HCT116 (cell line): ENCODE measurements at regions not wholly inside any gene's neighbourhood (a gene's known extent, or its start where the extent isn't known, plus 50 kb on each side); places are given as distances from the start of the nearest gene placed in this dataset.
A peak's percentile ranks its signal among the peaks of the same experiment; 100 is the strongest.

Source experiments
- ATAC-seq: fragments of 200-7000 bp; cut with Tn5 transposase; 2 replicates; pipeline ENCODE4 v1.9.1; 2020; ENCODE audit warnings: mild to moderate bottlenecking, moderate library complexity
- BruUV-seq: library from RNA; stranded (reverse); fragments of 400-500 nt; replicated peaks from 2 replicates; lab custom pipeline; 2021; lab: Mats Ljungman, UMichigan
- CTCF ChIA-PET: fragments of 300-600 bp; sonication (Branson Sonifier 250); formaldehyde crosslinking; loops from one replicate; lab custom pipeline; 2021; ENCODE audit warnings: antibody characterized with exemption; lab: Charles Lee
- POLR2A ChIA-PET: fragments of 300-600, 350-600 bp; sonication (Branson Sonifier 250); formaldehyde crosslinking; loops from one replicate; lab custom pipeline; 2021; ENCODE audit warnings: antibody characterized with exemption; lab: Charles Lee
- RAD21 ChIA-PET, 2 experiments: fragments of 300-600 bp; sonication (Branson Sonifier 250); formaldehyde crosslinking; loops; one replicate each; lab custom pipeline; 2023; ENCODE audit warnings: low total read pairs in 2 of 2; ENCODE audit not compliant: uncharacterized antibody in 2 of 2, unreplicated experiment in 2 of 2, low non-redundant PET in 1 of 2; lab: Charles Lee
- DNase-seq: peaks from one replicate; pipeline ENCODE4 v3.0.0-alpha.2; 2010; ENCODE audit warnings: low read depth, low spot score
- H2AFZ ChIP-seq: fragments of 200-600 bp; shearing (Covaris generic), sonication (generic); 2 replicates; pipeline ENCODE4 v1.6.1; 2017; ENCODE audit warnings: low read depth, mixed run types, mixed read lengths, antibody characterized with exemption, low read length; ENCODE audit not compliant: poor library complexity, severe bottlenecking
- H3K27ac ChIP-seq: 2 replicates; pipeline ENCODE4 v1.5.1; 2012; ENCODE audit warnings: low read depth, low read length
- H3K27me3 ChIP-seq: fragments of 200-600 bp; sonication (generic); 2 replicates; pipeline ENCODE4 v1.6.1; 2016; ENCODE audit warnings: mixed run types, low read length, mixed read lengths; ENCODE audit not compliant: insufficient read depth
- H3K36me3 ChIP-seq, 2 experiments: fragments of 200-500 bp in 1 of 2; fragments of 200-600 bp in 1 of 2; sonication (Bioruptor generic) in 1 of 2; sonication (generic) in 1 of 2; 2 replicates each; pipeline versions ENCODE4 v1.5.1 to v1.6.1; 2014 to 2016; ENCODE audit warnings: low read length in 2 of 2, inconsistent platforms in 1 of 2, mixed read lengths in 1 of 2, mixed run types in 1 of 2; ENCODE audit not compliant: insufficient read depth in 2 of 2, control insufficient read depth in 1 of 2
- H3K4me1 ChIP-seq, 2 experiments: fragments of 200-600 bp in 1 of 2; sonication (generic) in 1 of 2; 2 replicates each; pipeline versions ENCODE4 v1.5.1 to v1.6.1; 2012 to 2017; ENCODE audit warnings: low read length in 2 of 2, inconsistent platforms in 1 of 2, mild to moderate bottlenecking in 1 of 2, mixed read lengths in 1 of 2, mixed run types in 1 of 2, moderate library complexity in 1 of 2; ENCODE audit not compliant: insufficient read depth in 2 of 2, control insufficient read depth in 1 of 2
- H3K4me2 ChIP-seq: fragments of 200-600 bp; sonication (generic); 2 replicates; pipeline ENCODE4 v1.6.1; 2017; ENCODE audit warnings: mixed run types, low read length, mixed read lengths
- H3K4me3 ChIP-seq, 2 experiments: fragments of 200-600 bp in 1 of 2; sonication (generic) in 1 of 2; replicated peaks in 1 of 2; 2 replicates each; pipeline ENCODE4 v1.5.1; 2011 to 2016; ENCODE audit warnings: low read length in 2 of 2, control low read depth in 1 of 2, low read depth in 1 of 2, mild to moderate bottlenecking in 1 of 2, mixed read lengths in 1 of 2, mixed run types in 1 of 2
- H3K79me2 ChIP-seq: fragments of 200-600 bp; sonication (generic); 2 replicates; pipeline ENCODE4 v1.6.1; 2017; ENCODE audit warnings: mild to moderate bottlenecking, mixed run types, low read length, moderate library complexity, mixed read lengths; ENCODE audit not compliant: insufficient read depth
- H3K9ac ChIP-seq: fragments of 200-600 bp; sonication (generic); 2 replicates; pipeline ENCODE4 v1.6.1; 2016; ENCODE audit warnings: low read length, mixed read lengths
- H3K9me2 ChIP-seq: fragments of 200-600 bp; sonication (generic), shearing (Covaris generic); 2 replicates; pipeline ENCODE4 v1.6.1; 2017; ENCODE audit warnings: mixed run types, mild to moderate bottlenecking, moderate library complexity; ENCODE audit not compliant: insufficient read depth
- H3K9me3 ChIP-seq, 2 experiments: fragments of 200-500 bp in 1 of 2; fragments of 200-600 bp in 1 of 2; sonication (Bioruptor generic) in 1 of 2; sonication (generic) in 1 of 2; 2 replicates each; pipeline ENCODE4 v1.6.1; 2014 to 2017; ENCODE audit warnings: low read length in 2 of 2, mixed read lengths in 2 of 2, inconsistent platforms in 1 of 2, low read depth in 1 of 2, mild to moderate bottlenecking in 1 of 2, mixed run types in 1 of 2, moderate library complexity in 1 of 2; ENCODE audit not compliant: control insufficient read depth in 1 of 2, insufficient read depth in 1 of 2
- H4K20me1 ChIP-seq: fragments of 200-600 bp; sonication (generic), shearing (Covaris generic); 2 replicates; pipeline ENCODE4 v1.6.1; 2017; ENCODE audit warnings: mixed run types, mild to moderate bottlenecking, moderate library complexity; ENCODE audit not compliant: insufficient read depth
- CEBPB ChIP-seq: IDR thresholded peaks from 2 replicates; pipeline ENCODE4 v1.6.1; 2012; ENCODE audit warnings: low read depth
- EGR1 ChIP-seq: IDR thresholded peaks from 2 replicates; pipeline ENCODE4 v1.6.1; 2012; ENCODE audit warnings: low read depth
- ELF1 ChIP-seq: IDR thresholded peaks from 2 replicates; pipeline ENCODE4 v1.6.1; 2012; ENCODE audit warnings: low read depth, borderline replicate concordance
- EZH2 ChIP-seq: fragments of 200-600 bp; sonication (generic); IDR thresholded peaks from 2 replicates; pipeline ENCODE4 v1.6.1; 2017; ENCODE audit warnings: antibody characterized with exemption, mixed run types
- EZH2phosphoT487 ChIP-seq: fragments of 200-600 bp; IDR thresholded peaks from 2 replicates; pipeline ENCODE4 v1.6.1; 2018; ENCODE audit warnings: antibody characterized with exemption, borderline replicate concordance
- FOSL1 ChIP-seq: IDR thresholded peaks from 2 replicates; pipeline ENCODE4 v1.6.1; 2012; ENCODE audit warnings: low read depth
- JUND ChIP-seq: IDR thresholded peaks from 2 replicates; pipeline ENCODE4 v1.6.1; 2012
- RAD21 ChIP-seq: IDR thresholded peaks from 2 replicates; pipeline ENCODE4 v1.6.1; 2012; ENCODE audit warnings: low read depth, mild to moderate bottlenecking
- SIN3A ChIP-seq: IDR thresholded peaks from 2 replicates; pipeline ENCODE4 v1.6.1; 2012; ENCODE audit warnings: low read depth
- SP1 ChIP-seq: IDR thresholded peaks from 2 replicates; pipeline ENCODE4 v1.6.1; 2012; ENCODE audit warnings: low read depth
- SRF ChIP-seq: IDR thresholded peaks from 2 replicates; pipeline ENCODE4 v1.6.1; 2012; ENCODE audit warnings: low read depth
- TCF7L2 ChIP-seq: IDR thresholded peaks from 2 replicates; pipeline ENCODE4 v1.7.0; 2011; ENCODE audit warnings: borderline replicate concordance, inconsistent platforms; ENCODE audit not compliant: insufficient read depth, insufficient read length; ENCODE audit errors: extremely low read depth
- intact Hi-C: fragments of 100-400 bp; cut with micrococcal nuclease; formaldehyde crosslinking; loops from 2 replicates; pipeline ENCODE4 v1.10.0; 2022

DNA sequence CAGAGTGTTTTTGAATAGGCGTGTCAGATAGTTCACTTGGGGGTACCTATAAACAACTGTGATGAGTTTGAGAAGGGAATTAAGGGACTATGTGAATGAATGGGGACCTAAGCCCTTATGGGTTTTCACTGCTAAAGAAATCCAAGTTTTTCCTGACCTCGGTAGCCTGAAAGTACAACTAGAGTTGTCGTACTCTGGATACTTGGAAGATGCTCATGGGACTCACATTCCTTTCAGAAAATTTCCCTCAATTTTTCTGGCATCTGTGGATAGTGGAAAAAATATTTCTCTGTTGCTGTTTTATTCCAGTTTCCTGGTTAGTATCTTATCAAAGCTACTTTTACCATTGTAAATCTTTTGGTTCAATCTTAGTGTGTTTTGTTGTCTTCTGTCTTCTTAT is 1112.3 kb upstream of the SEMA6A start (continued):
- no peak for TF ChIP-seq SP1

DNA sequence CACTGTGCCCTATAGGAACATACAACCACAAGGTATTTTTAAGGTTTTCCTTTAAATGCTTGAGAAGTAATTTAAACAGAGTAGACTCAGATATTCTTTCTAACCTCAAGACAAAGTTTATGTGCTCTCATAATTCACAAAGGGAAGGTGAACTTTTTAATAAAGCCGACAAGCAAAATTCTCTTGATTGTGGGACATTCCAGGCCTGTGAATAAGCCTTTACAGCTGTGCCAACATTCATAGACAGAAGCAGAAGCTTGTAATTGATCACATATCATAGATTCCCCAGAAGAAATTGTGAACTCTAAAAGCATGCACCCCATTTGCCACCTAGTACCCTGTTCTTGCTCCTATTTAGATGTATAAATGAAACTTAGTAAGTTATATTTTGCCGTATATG is 1107.8 kb upstream of the SEMA6A start:
- Histone ChIP-seq H3K4me1 (0 out of 4 replicates have a peak, but pooled peaks cover 3 to 5% of the 10 kb centered on the region in 2 experiments), H3K36me3 (no peaks in the 10 kb centered on the region), H3K9me2 (no peaks in the 10 kb centered on the region), H3K27me3 (no peaks in the 10 kb centered on the region)
- POLR2A ChIA-PET, result no interaction called here
- no TSS peak for BruUV-seq
- no peak for TF ChIP-seq EZH2
- TF ChIP-seq EZH2phosphoT487, result no peak
- TF ChIP-seq TCF7L2, result no peak
- no peak for TF ChIP-seq RAD21
- TF ChIP-seq EGR1, result no peak
- no peak for TF ChIP-seq SRF
- no peak for TF ChIP-seq CEBPB
- no peak for TF ChIP-seq JUND
- TF ChIP-seq FOSL1, result no peak
- TF ChIP-seq ELF1, result no peak
- TF ChIP-seq SIN3A, result no peak
- TF ChIP-seq, all 23 proteins: peak for 0
- H3K79me2 ChIP-seq, result no peaks in the 10 kb centered on the region
- no peak overlapping the region for H3K4me2 ChIP-seq
- no peak overlapping the region for H3K4me3 ChIP-seq
- no peak overlapping the region for H3K9ac ChIP-seq
- H3K27ac ChIP-seq, result no peak overlapping the region
- ChIA-PET CTCF (no interaction called here), RAD21 (no interaction called here)
- H2AFZ ChIP-seq, result no peak overlapping the region
- no peaks in the 10 kb centered on the region for H3K9me3 ChIP-seq
- intact Hi-C loops, result no loop called here
- ATAC-seq, result peak; percentile 36; the same call in 1 of the 2 replicates
- no peaks in the 10 kb centered on the region for H4K20me1 ChIP-seq
- DNase-seq, result no peak
